ENCODE measurements at regions not wholly inside any gene's neighbourhood (a gene's known extent, or its start where the extent isn't known, plus 50 kb on each side); places are given as distances from the start of the nearest gene placed in this dataset.

- TF ChIP-seq CTCF (IDR thresholded peaks at IDR 0.05) = no peak
Measured at GRCh38 chr3:145383416-145383815, 777.6 kb downstream of the PLOD2 start.

GRCh38 chr3:145384307-145384706 is 776.7 kb downstream of the PLOD2 start:
- DNase-seq (ENCODE audit: low spot score in 2 of 2) = no peak
- H3K27me3 ChIP-seq = no peaks in the 10 kb centered on the region
- intact Hi-C loops (cut with DNase I) = no loop called here
- no peak for TF ChIP-seq CTCF (IDR thresholded peaks at IDR 0.05)
- H3K4me3 ChIP-seq = no peak overlapping the region
- peaks cover 0 to 14% of the 10 kb centered on the region in 2 donors for H3K9me3 ChIP-seq
- no peaks in the 10 kb centered on the region for H3K4me1 ChIP-seq
- H3K27ac ChIP-seq = no peak overlapping the region
- no peaks in the 10 kb centered on the region for H3K36me3 ChIP-seq

More at GRCh38 chr3:145383416-145383815, 777.6 kb downstream of the PLOD2 start:
- no peaks in the 10 kb centered on the region for H3K27me3 ChIP-seq
- peaks cover 0 to 7% of the 10 kb centered on the region in 2 donors for H3K9me3 ChIP-seq
- no peak for DNase-seq (ENCODE audit: low spot score in 2 of 2)
- intact Hi-C loops (cut with DNase I) = no loop called here
- H3K27ac ChIP-seq = no peak overlapping the region
- H3K4me3 ChIP-seq = no peak overlapping the region
- H3K36me3 ChIP-seq = no peaks in the 10 kb centered on the region
- H3K4me1 ChIP-seq = no peaks in the 10 kb centered on the region

- no peak for TF ChIP-seq CTCF (IDR thresholded peaks at IDR 0.05)
- Histone ChIP-seq H3K27me3 (no peaks in the 10 kb centered on the region), H3K36me3 (no peaks in the 10 kb centered on the region), H3K9me3 (peaks cover 0 to 17% of the 10 kb centered on the region in 2 donors), H3K4me3 (no peak overlapping the region), H3K4me1 (no peaks in the 10 kb centered on the region), H3K27ac (no peak overlapping the region)
- DNase-seq (ENCODE audit: low spot score in 2 of 2) = no peak
- intact Hi-C loops (cut with DNase I) = no loop called here
Measured at GRCh38 chr3:145387211-145387610, 773.8 kb downstream of the PLOD2 start.

GRCh38 chr3:145395421-145395820 is 765.6 kb downstream of the PLOD2 start:
- TF ChIP-seq CTCF (IDR thresholded peaks at IDR 0.05) = no peak
- intact Hi-C loops (cut with DNase I) = no loop called here
- H3K27me3 ChIP-seq = no peaks in the 10 kb centered on the region
- H3K9me3 ChIP-seq = no peaks in the 10 kb centered on the region
- H3K27ac ChIP-seq = no peak overlapping the region
- no peak overlapping the region for H3K4me3 ChIP-seq
- H3K4me1 ChIP-seq = no peaks in the 10 kb centered on the region
- H3K36me3 ChIP-seq = no peaks in the 10 kb centered on the region
- DNase-seq (ENCODE audit: low spot score in 2 of 2) = no peak

- no peaks in the 10 kb centered on the region for H3K4me1 ChIP-seq
- TF ChIP-seq CTCF (IDR thresholded peaks at IDR 0.05) = no peak
- intact Hi-C loops (cut with DNase I) = no loop called here
- H3K9me3 ChIP-seq = peaks cover 0 to 14% of the 10 kb centered on the region in 2 donors
- H3K27me3 ChIP-seq = no peaks in the 10 kb centered on the region
- H3K36me3 ChIP-seq = no peaks in the 10 kb centered on the region
- no peak overlapping the region for H3K4me3 ChIP-seq
- no peak overlapping the region for H3K27ac ChIP-seq
- DNase-seq (ENCODE audit: low spot score in 2 of 2) = no peak
Measured at GRCh38 chr3:145411605-145412004, 749.4 kb downstream of the PLOD2 start.

- DNase-seq (ENCODE audit: low spot score in 2 of 2) = no peak
- no peak overlapping the region for H3K4me3 ChIP-seq
- H3K9me3 ChIP-seq = peaks cover 0 to 8% of the 10 kb centered on the region in 2 donors
- H3K4me1 ChIP-seq = no peaks in the 10 kb centered on the region
- intact Hi-C loops (cut with DNase I) = no loop called here
- no peak overlapping the region for H3K27ac ChIP-seq
- H3K36me3 ChIP-seq = no peaks in the 10 kb centered on the region
- TF ChIP-seq CTCF (IDR thresholded peaks at IDR 0.05) = no peak
- no peaks in the 10 kb centered on the region for H3K27me3 ChIP-seq
Measured at GRCh38 chr3:145417678-145418077, 743.3 kb downstream of the PLOD2 start.
